ENCODE measurements at regions not wholly inside any gene's neighbourhood (a gene's known extent, or its start where the extent isn't known, plus 50 kb on each side); places are given as distances from the start of the nearest gene placed in this dataset.

- no peak for DNase-seq
- Mint-ChIP-seq H3K4me1 (no peaks in the 10 kb centered on the region), H3K4me3 (no peak overlapping the region), H3K9me3 (peaks cover 2 to 23% (median 15%) of the 10 kb centered on the region in 5 donors), H3K27ac (no peak overlapping the region), H3K36me3 (no peaks in the 10 kb centered on the region), H3K27me3 (no peaks in the 10 kb centered on the region)
- POLR2A ChIA-PET = no interaction called here
- Histone ChIP-seq H3K36me3 (ENCODE audit: insufficient read depth, low read length) (no peaks in the 10 kb centered on the region), H3K27ac (ENCODE audit: low read depth, low read length) (no peak overlapping the region), H3K9me3 (ENCODE audit: low read length) (no peaks in the 10 kb centered on the region), H3K4me1 (ENCODE audit: insufficient read depth, low read length) (no peaks in the 10 kb centered on the region), H3K4me3 (ENCODE audit: low read length) (no peak overlapping the region), H3K27me3 (ENCODE audit: insufficient read depth, low read length, poor library complexity, severe bottlenecking) (no peaks in the 10 kb centered on the region)
- CTCF ChIA-PET = no interaction called here
Observed at GRCh38 chr11:101401245-101401644, 182.6 kb downstream of the TRPC6 start.

DNA sequence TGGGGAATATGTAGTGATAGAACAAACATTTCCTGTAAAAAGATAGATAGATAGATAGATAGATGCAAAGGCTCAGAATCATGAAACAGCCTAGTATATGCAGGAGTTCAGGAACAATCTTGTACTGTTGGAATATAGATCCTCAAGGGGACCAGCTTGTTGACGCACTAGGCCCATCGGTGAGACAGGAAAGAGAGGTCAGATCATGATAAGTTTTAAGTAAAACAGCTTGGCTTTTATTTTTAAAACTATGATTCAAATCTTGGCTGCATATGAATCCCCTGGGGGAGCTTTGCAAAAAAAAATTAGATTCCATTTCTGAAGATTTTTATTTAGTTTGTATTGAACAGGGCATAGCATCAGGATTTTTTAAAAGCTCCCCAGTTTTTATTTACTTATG, 185.8 kb downstream of the TRPC6 start:
- Mint-ChIP-seq H3K27me3 (no peaks in the 10 kb centered on the region), H3K4me3 (no peak overlapping the region), H3K9me3 (peaks cover 8 to 31% (median 13%) of the 10 kb centered on the region in 5 donors), H3K27ac (no peak overlapping the region), H3K36me3 (no peaks in the 10 kb centered on the region), H3K4me1 (no peaks in the 10 kb centered on the region)
- ChIA-PET POLR2A (no interaction called here), CTCF (no interaction called here)
- no peak overlapping the region for H3K4me3 ChIP-seq (ENCODE audit: low read length)
- H3K27ac ChIP-seq (ENCODE audit: low read depth, low read length) = no peak overlapping the region
- H3K27me3 ChIP-seq (ENCODE audit: insufficient read depth, low read length, poor library complexity, severe bottlenecking) = no peaks in the 10 kb centered on the region
- no peaks in the 10 kb centered on the region for H3K9me3 ChIP-seq (ENCODE audit: low read length)
- no peak for DNase-seq
- H3K36me3 ChIP-seq (ENCODE audit: insufficient read depth, low read length) = no peaks in the 10 kb centered on the region
- no peaks in the 10 kb centered on the region for H3K4me1 ChIP-seq (ENCODE audit: insufficient read depth, low read length)

DNA sequence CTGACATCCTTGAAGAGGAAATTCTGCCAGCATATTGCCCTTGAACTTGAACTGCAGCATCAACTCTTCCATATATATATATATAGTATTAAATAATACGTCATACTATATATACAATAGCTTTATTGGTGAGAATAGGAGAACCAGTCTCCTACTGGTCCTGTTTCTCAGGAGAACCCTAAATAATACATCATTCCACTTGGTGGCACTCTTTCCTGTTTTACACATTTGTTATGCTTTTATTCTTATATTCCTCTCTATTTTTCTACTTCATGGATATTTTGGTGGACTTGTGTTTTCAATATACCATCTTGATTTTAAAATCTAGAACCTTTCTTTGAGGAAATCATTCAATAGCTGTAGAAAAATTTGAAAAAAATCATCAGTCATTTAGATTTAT, 193.3 kb downstream of the TRPC6 start:
- Histone ChIP-seq H3K4me3 (ENCODE audit: low read length) (no peak overlapping the region), H3K36me3 (ENCODE audit: insufficient read depth, low read length) (no peaks in the 10 kb centered on the region), H3K4me1 (ENCODE audit: insufficient read depth, low read length) (no peaks in the 10 kb centered on the region), H3K27me3 (ENCODE audit: insufficient read depth, low read length, poor library complexity, severe bottlenecking) (no peaks in the 10 kb centered on the region), H3K27ac (ENCODE audit: low read depth, low read length) (no peak overlapping the region), H3K9me3 (ENCODE audit: low read length) (no peaks in the 10 kb centered on the region)
- no peak overlapping the region for H3K4me3 Mint-ChIP-seq
- ChIA-PET CTCF (no interaction called here), POLR2A (no interaction called here)
- no peaks in the 10 kb centered on the region for H3K27me3 Mint-ChIP-seq
- H3K36me3 Mint-ChIP-seq = no peaks in the 10 kb centered on the region
- H3K4me1 Mint-ChIP-seq = no peaks in the 10 kb centered on the region
- peaks cover 0 to 7% (median under 1%) of the 10 kb centered on the region in 5 donors for H3K9me3 Mint-ChIP-seq
- DNase-seq = no peak
- no peak overlapping the region for H3K27ac Mint-ChIP-seq

DNA sequence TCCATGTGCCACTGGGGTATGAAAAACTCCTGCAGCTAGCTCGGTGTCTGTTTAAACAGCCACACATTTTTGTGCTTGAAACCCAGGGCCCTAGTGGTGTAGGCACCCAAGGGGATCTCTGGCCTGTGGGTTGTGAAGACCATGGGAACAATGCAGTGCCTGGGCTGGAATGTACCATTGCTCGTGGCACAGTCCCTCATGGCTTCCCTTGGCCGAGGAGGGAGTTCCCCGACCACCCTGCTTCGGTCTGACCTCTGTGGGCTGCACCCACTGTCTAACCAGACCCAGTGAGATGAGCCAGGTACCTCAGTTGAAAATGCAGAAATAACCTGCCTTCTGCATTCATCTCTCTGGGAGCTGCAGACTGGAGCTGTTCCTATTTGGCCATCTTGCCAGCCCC, 214.0 kb downstream of the TRPC6 start:
- Histone ChIP-seq H3K4me1 (ENCODE audit: insufficient read depth, low read length) (no peaks in the 10 kb centered on the region), H3K27me3 (ENCODE audit: insufficient read depth, low read length, poor library complexity, severe bottlenecking) (no peaks in the 10 kb centered on the region), H3K27ac (ENCODE audit: low read depth, low read length) (no peak overlapping the region), H3K4me3 (ENCODE audit: low read length) (no peak overlapping the region), H3K9me3 (ENCODE audit: low read length) (no peaks in the 10 kb centered on the region), H3K36me3 (ENCODE audit: insufficient read depth, low read length) (no peaks in the 10 kb centered on the region)
- Mint-ChIP-seq H3K9me3 (peaks cover 7 to 15% (median 10%) of the 10 kb centered on the region in 5 donors), H3K4me3 (no peak overlapping the region), H3K27me3 (no peaks in the 10 kb centered on the region), H3K27ac (no peak overlapping the region), H3K36me3 (no peaks in the 10 kb centered on the region), H3K4me1 (no peaks in the 10 kb centered on the region)
- CTCF ChIA-PET = no interaction called here
- no peak for DNase-seq
- POLR2A ChIA-PET = no interaction called here

DNA sequence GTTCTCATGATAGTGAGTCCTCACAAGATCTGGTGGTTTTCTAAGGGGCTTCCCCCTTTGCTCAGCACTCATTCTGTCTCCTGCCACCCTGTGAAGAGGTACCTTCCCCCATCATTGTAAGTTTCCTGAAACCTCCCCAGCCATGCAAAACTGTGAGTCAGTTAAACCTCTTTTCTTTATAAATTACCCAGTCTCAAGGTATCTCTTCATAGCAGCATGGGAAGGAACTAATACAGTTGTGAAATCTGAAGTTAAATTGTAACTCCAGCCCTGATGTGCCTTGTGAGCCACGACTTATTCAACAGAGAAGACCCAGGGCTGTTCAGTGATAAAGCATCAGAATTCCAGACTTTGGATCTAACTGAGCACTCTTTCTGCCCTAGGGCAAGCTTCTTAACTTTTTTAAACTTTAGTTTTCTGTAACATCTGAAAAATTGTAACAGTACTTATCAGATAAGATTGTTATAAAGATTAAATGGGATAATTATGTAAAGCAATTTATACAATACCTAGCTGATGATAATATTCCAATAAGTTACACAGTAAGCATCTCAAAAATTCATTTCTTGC, 220.0 kb downstream of the TRPC6 start:
- Mint-ChIP-seq H3K36me3 (no peaks in the 10 kb centered on the region), H3K4me3 (no peak overlapping the region), H3K9me3 (peaks cover 0 to 19% (median 11%) of the 10 kb centered on the region in 5 donors), H3K27ac (no peak overlapping the region), H3K27me3 (no peaks in the 10 kb centered on the region), H3K4me1 (no peaks in the 10 kb centered on the region)
- H3K4me3 ChIP-seq (ENCODE audit: low read length) = no peak overlapping the region
- no peak for DNase-seq
- no peak overlapping the region for H3K27ac ChIP-seq (ENCODE audit: low read depth, low read length)
- POLR2A ChIA-PET = no interaction called here
- H3K36me3 ChIP-seq (ENCODE audit: insufficient read depth, low read length) = no peaks in the 10 kb centered on the region
- no peaks in the 10 kb centered on the region for H3K9me3 ChIP-seq (ENCODE audit: low read length)
- no peaks in the 10 kb centered on the region for H3K4me1 ChIP-seq (ENCODE audit: insufficient read depth, low read length)
- CTCF ChIA-PET = no interaction called here
- no peaks in the 10 kb centered on the region for H3K27me3 ChIP-seq (ENCODE audit: insufficient read depth, low read length, poor library complexity, severe bottlenecking)

DNA sequence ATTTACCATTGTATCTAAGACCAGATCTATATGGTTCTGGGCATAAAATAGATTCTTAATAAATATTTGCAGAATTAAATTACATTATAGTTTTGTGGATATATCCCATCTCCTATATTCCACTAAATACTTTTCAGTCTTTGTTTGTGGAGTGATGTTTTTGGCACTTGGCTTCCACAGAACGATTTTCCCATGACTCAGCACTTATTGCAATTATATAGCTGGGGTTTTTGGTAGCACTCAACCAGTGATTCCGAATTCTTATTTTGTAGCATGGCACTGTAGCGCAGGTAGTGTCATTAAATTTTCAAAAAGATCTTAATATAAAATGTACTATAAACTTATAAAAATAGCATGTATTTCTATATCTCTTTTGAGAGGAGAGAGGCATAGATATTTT, 221.2 kb downstream of the TRPC6 start:
- H3K27me3 ChIP-seq (ENCODE audit: insufficient read depth, low read length, poor library complexity, severe bottlenecking) = no peaks in the 10 kb centered on the region
- H3K36me3 Mint-ChIP-seq = no peaks in the 10 kb centered on the region
- H3K4me1 Mint-ChIP-seq = no peaks in the 10 kb centered on the region
- no peak overlapping the region for H3K27ac Mint-ChIP-seq
- no peaks in the 10 kb centered on the region for H3K4me1 ChIP-seq (ENCODE audit: insufficient read depth, low read length)
- no peaks in the 10 kb centered on the region for H3K9me3 ChIP-seq (ENCODE audit: low read length)
- H3K4me3 Mint-ChIP-seq = no peak overlapping the region
- H3K4me3 ChIP-seq (ENCODE audit: low read length) = no peak overlapping the region
- peaks cover 0 to 19% (median 11%) of the 10 kb centered on the region in 5 donors for H3K9me3 Mint-ChIP-seq
- no peaks in the 10 kb centered on the region for H3K27me3 Mint-ChIP-seq
- no peaks in the 10 kb centered on the region for H3K36me3 ChIP-seq (ENCODE audit: insufficient read depth, low read length)
- DNase-seq = no peak
- ChIA-PET POLR2A (no interaction called here), CTCF (no interaction called here)
- H3K27ac ChIP-seq (ENCODE audit: low read depth, low read length) = no peak overlapping the region

GRCh38 chr11:101357771-101358170, 226.0 kb downstream of the TRPC6 start:
- Histone ChIP-seq H3K4me1 (ENCODE audit: insufficient read depth, low read length) (no peaks in the 10 kb centered on the region), H3K36me3 (ENCODE audit: insufficient read depth, low read length) (no peaks in the 10 kb centered on the region), H3K27me3 (ENCODE audit: insufficient read depth, low read length, poor library complexity, severe bottlenecking) (no peaks in the 10 kb centered on the region), H3K9me3 (ENCODE audit: low read length) (no peaks in the 10 kb centered on the region), H3K27ac (ENCODE audit: low read depth, low read length) (no peak overlapping the region), H3K4me3 (ENCODE audit: low read length) (no peak overlapping the region)
- POLR2A ChIA-PET = no interaction called here
- Mint-ChIP-seq H3K27me3 (no peaks in the 10 kb centered on the region), H3K9me3 (peaks cover 0 to 12% (median 6%) of the 10 kb centered on the region in 5 donors), H3K4me3 (no peak overlapping the region), H3K27ac (no peak overlapping the region), H3K36me3 (peaks cover 0 to 2% (median 0%) of the 10 kb centered on the region in 3 donors), H3K4me1 (no peaks in the 10 kb centered on the region)
- DNase-seq = no peak
- CTCF ChIA-PET = no interaction called here

DNA sequence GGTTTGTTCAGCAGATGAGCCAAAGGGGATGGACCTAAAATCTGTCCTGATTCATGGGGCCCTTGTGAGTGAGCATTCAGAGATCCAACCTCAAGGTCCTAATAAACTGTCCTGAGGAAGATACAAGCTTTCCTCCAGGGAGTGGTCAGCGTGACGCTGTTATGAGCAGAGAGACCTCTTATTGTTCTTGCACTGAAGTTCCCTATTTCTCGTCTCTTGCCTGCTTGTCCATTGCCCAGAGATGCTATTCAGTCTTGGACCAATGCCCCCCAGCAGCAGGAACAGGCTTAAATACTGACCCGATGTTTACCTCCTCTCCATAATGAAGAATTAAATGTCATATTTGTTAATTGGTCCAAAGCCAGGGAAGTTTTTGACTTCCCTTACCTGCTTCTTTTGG, 225.2 kb upstream of the PGR start:
- Mint-ChIP-seq H3K27ac (no peak overlapping the region), H3K4me3 (no peak overlapping the region), H3K27me3 (no peaks in the 10 kb centered on the region), H3K9me3 (peaks cover 3 to 9% (median 6%) of the 10 kb centered on the region in 5 donors), H3K36me3 (peaks cover 0 to 2% (median 0%) of the 10 kb centered on the region in 3 donors), H3K4me1 (no peaks in the 10 kb centered on the region)
- Histone ChIP-seq H3K4me1 (ENCODE audit: insufficient read depth, low read length) (no peaks in the 10 kb centered on the region), H3K36me3 (ENCODE audit: insufficient read depth, low read length) (no peaks in the 10 kb centered on the region), H3K27ac (ENCODE audit: low read depth, low read length) (no peak overlapping the region), H3K9me3 (ENCODE audit: low read length) (no peaks in the 10 kb centered on the region), H3K27me3 (ENCODE audit: insufficient read depth, low read length, poor library complexity, severe bottlenecking) (no peaks in the 10 kb centered on the region), H3K4me3 (ENCODE audit: low read length) (no peak overlapping the region)
- CTCF ChIA-PET = no interaction called here
- no peak for DNase-seq
- POLR2A ChIA-PET = no interaction called here

DNA sequence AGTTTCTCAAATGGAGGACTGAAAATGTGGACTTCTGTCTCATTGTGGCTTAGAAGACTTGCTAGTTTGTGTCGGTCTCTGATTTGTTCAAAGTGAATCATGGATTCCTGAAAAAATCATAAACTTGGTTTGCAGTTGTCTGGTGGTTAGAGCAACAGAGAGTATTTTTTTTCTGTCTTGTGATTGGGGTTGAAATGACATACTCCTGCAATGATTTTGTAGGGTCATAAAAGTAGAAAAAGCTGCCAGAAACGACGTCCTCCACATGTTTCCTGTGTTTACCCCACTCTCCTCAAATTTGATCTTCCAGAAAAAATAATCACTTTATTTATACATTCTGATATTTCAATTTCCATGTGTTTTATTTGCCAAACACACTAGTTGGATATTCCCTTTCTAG, 219.2 kb upstream of the PGR start:
- POLR2A ChIA-PET = no interaction called here
- Mint-ChIP-seq H3K27ac (no peak overlapping the region), H3K27me3 (no peaks in the 10 kb centered on the region), H3K36me3 (no peaks in the 10 kb centered on the region), H3K9me3 (peaks cover 2 to 11% (median 9%) of the 10 kb centered on the region in 5 donors), H3K4me1 (no peaks in the 10 kb centered on the region), H3K4me3 (no peak overlapping the region)
- Histone ChIP-seq H3K27ac (ENCODE audit: low read depth, low read length) (no peak overlapping the region), H3K36me3 (ENCODE audit: insufficient read depth, low read length) (no peaks in the 10 kb centered on the region), H3K9me3 (ENCODE audit: low read length) (no peaks in the 10 kb centered on the region), H3K27me3 (ENCODE audit: insufficient read depth, low read length, poor library complexity, severe bottlenecking) (no peaks in the 10 kb centered on the region), H3K4me3 (ENCODE audit: low read length) (no peak overlapping the region), H3K4me1 (ENCODE audit: insufficient read depth, low read length) (no peaks in the 10 kb centered on the region)
- no peak for DNase-seq
- CTCF ChIA-PET = no interaction called here
